ENCODE measurements at regions not wholly inside any gene's neighbourhood (a gene's known extent, or its start where the extent isn't known, plus 50 kb on each side); places are given as distances from the start of the nearest gene placed in this dataset.
"Not testable (repeated sequence)": the region's sequence is repeated elsewhere in the genome, so short reads cannot be mapped to it uniquely, and the experiment has no call there.

GRCh38 chr3:525415-525814, 328.9 kb downstream of the CHL1 start:
- no peak for DNase-seq

DNA sequence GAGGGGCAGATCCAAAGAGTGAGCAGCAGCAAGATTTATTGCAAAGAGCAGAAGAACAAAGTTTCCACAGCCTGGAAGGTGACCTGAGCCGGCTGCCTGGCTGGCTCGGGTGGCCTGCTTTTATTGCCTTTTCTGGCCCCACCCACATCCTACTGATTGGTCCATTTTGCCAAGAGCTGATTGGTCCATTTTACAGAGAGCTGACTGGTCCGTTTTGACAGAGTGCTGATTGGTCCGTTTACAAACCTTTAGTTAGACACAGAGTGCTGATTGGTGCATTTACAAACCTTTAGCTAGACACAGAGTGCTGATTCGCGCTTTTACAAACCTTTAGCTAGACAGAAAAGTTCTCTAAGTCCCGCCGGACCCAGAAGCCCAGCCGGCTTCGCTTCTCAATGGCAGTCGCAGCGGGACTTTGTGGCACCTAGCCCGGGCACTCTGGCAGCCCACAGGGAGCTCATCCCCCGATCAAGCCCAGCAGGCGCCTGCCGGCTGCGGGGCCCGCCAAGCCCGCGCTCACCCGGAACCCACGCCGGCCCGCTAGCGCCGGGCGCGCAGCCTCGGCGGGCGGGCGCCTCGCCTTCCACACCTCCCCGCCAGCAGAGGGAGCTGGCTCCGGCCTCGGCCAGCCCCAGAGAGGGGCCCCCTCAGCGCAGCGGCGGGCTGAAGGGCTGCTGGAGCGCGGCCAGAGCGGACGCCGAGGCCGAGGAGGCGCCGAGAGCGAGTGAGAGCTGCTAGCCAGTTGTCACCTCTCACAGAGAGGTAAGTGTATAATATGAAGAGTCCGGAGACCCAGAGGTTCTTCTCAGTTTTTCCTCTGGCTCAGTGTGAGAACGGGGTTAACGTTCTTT, 339.2 kb downstream of the CHL1 start:
- no peak for DNase-seq

GRCh38 chr3:536417-536813, 339.9 kb downstream of the CHL1 start:
- DNase-seq: no peak

DNA sequence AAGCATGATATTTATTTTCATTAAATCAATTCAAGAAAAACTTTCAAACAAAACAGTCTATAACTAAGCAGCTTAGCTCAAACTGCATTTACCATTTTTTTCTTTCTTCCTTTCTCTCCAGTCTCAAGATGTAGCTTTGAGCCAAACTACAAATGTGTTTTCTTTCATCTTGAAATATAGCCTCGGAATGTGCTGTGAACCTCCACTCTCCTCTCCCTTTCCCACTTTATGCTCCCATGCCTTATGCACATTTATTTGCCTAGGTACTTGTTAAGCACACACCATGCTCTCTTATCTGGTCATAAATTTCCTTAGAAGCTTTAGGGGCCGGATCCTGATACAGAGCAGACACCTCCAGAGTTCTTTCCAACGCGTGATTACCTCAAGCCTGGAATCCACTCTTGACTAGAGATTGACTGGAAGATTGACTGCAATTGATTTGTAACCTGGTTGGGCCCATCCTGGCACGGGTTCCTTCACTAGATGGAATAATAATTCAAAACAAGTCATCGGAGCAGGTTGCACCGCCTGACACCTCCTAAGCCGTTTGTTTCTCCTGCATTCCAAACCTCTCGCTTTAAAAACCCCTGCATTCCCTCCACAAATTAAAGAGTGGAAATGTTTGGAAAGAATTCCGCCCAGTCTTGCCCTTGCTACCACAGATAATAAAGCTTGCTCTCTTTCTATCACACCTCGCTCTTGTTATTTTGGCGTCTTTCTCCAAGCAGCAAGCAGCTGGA, 344.7 kb downstream of the CHL1 start:
- no peak for DNase-seq

DNA sequence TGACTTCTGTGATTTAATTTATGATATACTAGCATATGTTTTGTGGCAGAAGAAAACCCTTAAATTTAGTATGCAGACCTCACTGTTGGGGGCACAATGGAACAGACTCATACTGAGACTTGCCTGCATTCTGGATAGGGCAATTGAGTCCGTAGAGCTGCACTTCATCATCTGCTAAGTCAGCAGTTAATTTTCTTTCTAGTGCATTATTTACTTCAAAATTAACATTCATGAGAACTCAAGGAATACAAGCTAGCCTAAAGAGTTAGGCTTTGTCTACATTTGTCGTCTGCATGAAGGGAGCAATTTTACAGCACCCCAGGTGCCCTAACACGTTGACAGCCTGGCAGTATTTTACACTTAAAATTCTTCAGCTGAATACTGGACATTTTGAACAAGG, 345.5 kb downstream of the CHL1 start:
- no peak for DNase-seq

GRCh38 chr3:549636-550035, 353.1 kb downstream of the CHL1 start:
- no peak for DNase-seq

DNA sequence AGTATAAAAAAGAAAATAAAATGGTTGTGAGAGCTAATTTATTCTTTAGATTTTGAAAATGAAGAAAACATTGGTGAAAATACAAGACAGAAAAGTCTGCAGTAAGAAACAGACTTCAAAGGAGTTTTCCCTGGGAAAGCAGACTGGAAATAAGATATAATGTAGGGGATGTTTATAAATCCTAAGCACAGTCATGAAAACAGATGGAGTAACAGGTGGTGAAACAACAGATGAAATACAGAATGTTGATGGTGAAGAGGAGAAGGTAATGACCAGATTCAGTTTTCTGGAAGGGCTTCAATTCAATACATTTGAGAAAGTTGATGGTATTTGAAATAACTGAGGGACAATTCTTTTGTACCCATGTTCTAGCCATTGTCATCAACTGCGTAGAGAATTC, 353.9 kb downstream of the CHL1 start:
- DNase-seq: no peak

GRCh38 chr3:557972-558371, 361.4 kb downstream of the CHL1 start:
- DNase-seq: no peak

DNA sequence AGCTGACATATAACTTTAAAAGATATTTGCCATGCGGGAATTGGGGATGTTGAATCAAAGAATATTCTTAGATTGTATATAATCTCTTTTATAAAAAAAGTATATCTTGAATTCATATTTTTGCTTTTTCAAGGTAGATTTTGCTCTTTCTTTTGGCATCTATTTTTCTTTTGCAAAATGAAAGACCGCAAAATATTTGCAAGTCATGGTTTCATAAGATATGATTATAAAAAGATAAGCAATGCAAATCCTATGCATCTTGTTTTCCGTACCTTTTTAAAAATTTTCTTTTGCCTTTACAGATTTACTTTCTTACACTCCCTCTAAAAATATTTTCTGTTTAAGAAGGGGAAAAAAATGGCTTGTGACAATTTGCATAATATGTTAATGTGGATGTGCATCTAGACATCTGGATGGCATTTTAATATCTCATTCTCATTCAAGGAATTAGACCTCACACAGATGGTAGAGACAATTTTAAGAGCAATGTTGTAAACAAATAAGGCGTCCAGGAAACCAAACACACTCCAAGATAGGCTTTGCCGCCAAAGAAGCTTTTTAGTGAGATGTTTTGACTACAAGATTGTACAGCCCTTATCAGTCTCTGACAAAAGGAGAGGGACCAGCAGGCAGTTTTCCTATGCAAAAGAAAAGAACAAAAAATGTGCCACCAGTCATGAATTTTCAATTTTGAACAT, 371.1 kb downstream of the CHL1 start:
- DNase-seq: no peak

DNA sequence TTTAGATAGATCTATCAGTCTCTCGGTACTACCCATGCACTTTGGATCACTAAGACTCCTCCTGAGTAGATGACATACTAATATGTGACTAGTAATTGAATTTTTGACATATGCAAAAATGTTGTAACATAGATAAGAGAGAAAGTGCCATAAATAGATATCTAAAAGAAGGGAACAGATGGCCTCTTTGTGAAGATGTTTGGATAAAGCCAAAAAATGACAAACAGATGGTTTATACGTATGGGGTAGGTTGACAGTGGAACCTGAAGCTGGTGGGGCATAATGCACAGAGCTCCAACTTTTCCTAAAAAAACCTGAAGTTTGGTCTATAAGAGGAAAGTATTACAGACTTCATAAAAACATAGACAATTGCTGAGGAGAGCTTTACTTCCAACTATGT, 383.0 kb downstream of the CHL1 start:
- DNase-seq: not testable (repeated sequence)

- DNase-seq: not testable (repeated sequence)
Observed at GRCh38 chr3:589066-589465, 392.5 kb downstream of the CHL1 start.

- not testable (repeated sequence) for DNase-seq
Observed at GRCh38 chr3:597304-597703, 400.7 kb downstream of the CHL1 start.

- not testable (repeated sequence) for DNase-seq
Observed at GRCh38 chr3:597746-598145, 401.2 kb downstream of the CHL1 start.

GRCh38 chr3:607480-607879, 410.9 kb downstream of the CHL1 start:
- not testable (repeated sequence) for DNase-seq

- no peak for DNase-seq
Observed at GRCh38 chr3:621714-622113, 425.2 kb downstream of the CHL1 start.

DNA sequence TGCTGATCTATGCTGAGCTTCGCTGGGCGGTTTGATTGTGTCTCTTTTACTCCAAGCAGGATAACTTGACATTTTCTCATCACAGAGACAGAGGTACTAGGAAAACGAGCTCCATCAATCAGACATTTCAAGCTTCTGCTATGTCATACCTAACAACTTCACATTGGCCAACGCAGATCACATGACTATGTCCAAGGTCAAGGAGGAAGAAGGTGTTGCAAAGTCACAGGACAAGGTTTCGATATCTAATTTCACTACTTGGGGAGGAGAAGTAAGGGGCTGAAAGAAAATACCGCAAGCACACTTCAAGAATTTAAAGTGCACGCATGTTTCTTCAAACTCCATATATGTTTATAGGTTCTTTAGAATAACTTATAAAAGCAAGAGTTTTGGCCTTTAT, 425.8 kb downstream of the CHL1 start:
- no peak for DNase-seq

- DNase-seq: no peak
Observed at GRCh38 chr3:623914-624545, 427.5 kb downstream of the CHL1 start.

- DNase-seq: peak; percentile 2
Observed at GRCh38 chr3:632571-633170, 436.1 kb downstream of the CHL1 start.

GRCh38 chr3:634511-634910, 437.9 kb downstream of the CHL1 start:
- DNase-seq: no peak

GRCh38 chr3:635393-635792, 438.8 kb downstream of the CHL1 start:
- no peak for DNase-seq

DNA sequence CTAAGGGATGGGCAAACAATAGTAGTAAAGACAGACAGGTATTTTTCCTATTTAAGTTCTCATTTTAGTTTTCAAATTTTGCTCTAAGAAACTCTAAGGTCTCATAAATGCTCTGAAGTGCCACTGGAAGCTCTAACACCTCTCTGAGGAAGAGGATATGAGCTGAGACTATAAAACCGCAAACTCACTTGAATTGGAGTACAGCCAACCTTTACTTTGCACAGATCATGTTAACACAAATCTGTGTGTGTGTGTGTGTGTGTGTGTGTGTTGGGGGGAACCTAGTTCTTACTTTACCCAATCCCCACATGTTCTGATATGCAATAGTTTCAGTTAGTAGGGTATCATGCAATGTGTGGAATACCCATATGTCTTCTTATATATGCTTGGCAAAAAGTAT, 446.8 kb downstream of the CHL1 start:
- DNase-seq: no peak

GRCh38 chr3:655824-656223, 437.0 kb upstream of the CNTN6 start:
- no peak for DNase-seq

GRCh38 chr3:661356-661755, 431.5 kb upstream of the CNTN6 start:
- DNase-seq: no peak
